Superior temporal gyrus (tissue), 1 donor: ENCODE measurements at regions not wholly inside any gene's neighbourhood (a gene's known extent, or its start where the extent isn't known, plus 50 kb on each side); places are given as distances from the start of the nearest gene placed in this dataset.

Source experiments
- DNase-seq: peaks from one replicate; pipeline ENCODE4 v3.0.0-alpha.2; 2016; ENCODE audit errors: extremely low spot score

- no peak for DNase-seq
These were observed 144.2 kb upstream of the OTOS start for GRCh38 chr2:240284503-240285259.

- no peak for DNase-seq
These were observed 145.3 kb upstream of the OTOS start for GRCh38 chr2:240285725-240286124.

GRCh38 chr2:240286596-240286995 is 146.1 kb upstream of the OTOS start:
- peak; percentile 48 for DNase-seq

GRCh38 chr2:240287011-240287410 is 146.6 kb upstream of the OTOS start:
- peak; percentile 20 for DNase-seq

- no peak for DNase-seq
These were observed 147.1 kb upstream of the OTOS start for GRCh38 chr2:240287496-240288086.

- no peak for DNase-seq
These were observed 147.4 kb upstream of the GPC1 start for GRCh38 chr2:240288087-240288521.

- no peak for DNase-seq
These were observed 145.6 kb upstream of the GPC1 start for GRCh38 chr2:240289701-240290431.

GRCh38 chr2:240290432-240291336 is 144.8 kb upstream of the GPC1 start:
- DNase-seq, result no peak

GRCh38 chr2:240291337-240292034 is 144.0 kb upstream of the GPC1 start:
- DNase-seq, result no peak

GRCh38 chr2:240292035-240292574 is 143.4 kb upstream of the GPC1 start:
- DNase-seq, result no peak

- no peak for DNase-seq
These were observed 142.6 kb upstream of the GPC1 start for GRCh38 chr2:240292619-240293525.

- no peak for DNase-seq
These were observed 141.7 kb upstream of the GPC1 start for GRCh38 chr2:240293557-240294461.

- no peak for DNase-seq
These were observed 140.9 kb upstream of the GPC1 start for GRCh38 chr2:240294514-240294913.

- no peak for DNase-seq
These were observed 140.0 kb upstream of the GPC1 start for GRCh38 chr2:240295256-240296103.

- no peak for DNase-seq
These were observed 139.4 kb upstream of the GPC1 start for GRCh38 chr2:240296104-240296406.

GRCh38 chr2:240296476-240297255 is 138.8 kb upstream of the GPC1 start:
- DNase-seq, result no peak
